OCI-LY7 (cell line): ENCODE measurements at regions not wholly inside any gene's neighbourhood (a gene's known extent, or its start where the extent isn't known, plus 50 kb on each side); places are given as distances from the start of the nearest gene placed in this dataset.

Source experiments
- BruUV-seq: library from RNA; stranded (reverse); fragments of 400-500 nt; replicated peaks from 2 replicates; lab custom pipeline; 2021; lab: Mats Ljungman, UMichigan
- CTCF ChIA-PET: fragments of 300-600 bp; sonication (Branson Sonifier 250); formaldehyde crosslinking; loops from one replicate; lab custom pipeline; 2022; ENCODE audit warnings: antibody characterized with exemption; ENCODE audit not compliant: unreplicated experiment; lab: Charles Lee
- POLR2A ChIA-PET: fragments of 300-600 bp; sonication (Branson Sonifier 250); formaldehyde crosslinking; loops from one replicate; lab custom pipeline; 2022; ENCODE audit warnings: antibody characterized with exemption; lab: Charles Lee
- DNase-seq: peaks from one replicate; pipeline ENCODE4 v3.0.0-alpha.2; 2015; ENCODE audit warnings: low spot score
- H2AFZ ChIP-seq: fragments of 200-600 bp; sonication (generic), shearing (Covaris generic); 2 replicates; pipeline ENCODE4 v1.6.1; 2014; ENCODE audit warnings: mild to moderate bottlenecking, antibody characterized with exemption, low read length, moderate library complexity
- H3K27ac ChIP-seq: fragments of 200-600 bp; sonication (generic); 2 replicates; pipeline ENCODE4 v1.5.1; 2014; ENCODE audit warnings: mixed run types, low read depth, mild to moderate bottlenecking, moderate library complexity, low read length, inconsistent platforms; ENCODE audit not compliant: poor library complexity, severe bottlenecking
- H3K36me3 ChIP-seq: fragments of 200-600 bp; sonication (generic); 2 replicates; pipeline ENCODE4 v1.6.1; 2014; ENCODE audit warnings: mild to moderate bottlenecking, antibody characterized with exemption, low read length, moderate library complexity, mixed read lengths; ENCODE audit not compliant: insufficient read depth
- H3K4me1 ChIP-seq: fragments of 200-600 bp; sonication (generic); 2 replicates; pipeline ENCODE4 v1.5.1; 2014; ENCODE audit warnings: mild to moderate bottlenecking, low read length; ENCODE audit not compliant: insufficient read depth, poor library complexity, severe bottlenecking
- H3K4me2 ChIP-seq: fragments of 200-600 bp; sonication (generic); 2 replicates; pipeline ENCODE4 v1.6.1; 2014; ENCODE audit warnings: mild to moderate bottlenecking, low read length
- H3K4me3 ChIP-seq: fragments of 200-600 bp; sonication (generic); 2 replicates; pipeline ENCODE4 v1.5.1; 2014; ENCODE audit warnings: mild to moderate bottlenecking, low read depth, low read length; ENCODE audit not compliant: poor library complexity, severe bottlenecking
- H3K79me2 ChIP-seq: fragments of 200-600 bp; sonication (generic); 2 replicates; pipeline ENCODE4 v1.6.1; 2016; ENCODE audit warnings: low read depth, mild to moderate bottlenecking, low read length, moderate library complexity, mixed read lengths; ENCODE audit not compliant: insufficient read depth
- H3K9me2 ChIP-seq: fragments of 200-600 bp; sonication (generic); 2 replicates; pipeline ENCODE4 v1.6.1; 2016; ENCODE audit warnings: mild to moderate bottlenecking, low read length, mixed read lengths; ENCODE audit not compliant: insufficient read depth
- H3K9me3 ChIP-seq: fragments of 200-600 bp; sonication (generic); 2 replicates; pipeline ENCODE4 v1.6.1; 2014; ENCODE audit warnings: mild to moderate bottlenecking, mixed run types, low read length, mixed read lengths
- H4K20me1 ChIP-seq: fragments of 200-600 bp; sonication (generic); 2 replicates; pipeline ENCODE4 v1.6.1; 2014; ENCODE audit warnings: mild to moderate bottlenecking, antibody characterized with exemption, low read length, moderate library complexity, mixed read lengths; ENCODE audit not compliant: insufficient read depth
- CTCF ChIP-seq: fragments of 200-600 bp; sonication (generic); conservative IDR thresholded peaks from 2 replicates; pipeline ENCODE4 v1.5.1; 2014; ENCODE audit warnings: mild to moderate bottlenecking, antibody characterized with exemption, low read length, moderate library complexity, mixed read lengths
- EZH2phosphoT487 ChIP-seq: fragments of 200-600 bp; sonication (generic); IDR thresholded peaks from 2 replicates; pipeline ENCODE4 v1.6.1; 2018; ENCODE audit warnings: low read depth, borderline replicate concordance, mild to moderate bottlenecking, mixed run types, antibody characterized with exemption, low read length, moderate library complexity, mixed read lengths
- intact Hi-C: fragments of 100-400 bp; cut with micrococcal nuclease; formaldehyde crosslinking; loops from one replicate; pipeline ENCODE4 v1.10.0; 2022; ENCODE audit not compliant: unreplicated experiment

- Histone ChIP-seq H3K9me2 (no peaks in the 10 kb centered on the region), H3K36me3 (no peaks in the 10 kb centered on the region), H3K27ac (no peak overlapping the region), H3K4me1 (no peaks in the 10 kb centered on the region), H3K4me2 (no peak overlapping the region), H3K9me3 (no peaks in the 10 kb centered on the region), H3K4me3 (no peak overlapping the region), H3K79me2 (no peaks in the 10 kb centered on the region), H2AFZ (no peak overlapping the region), H4K20me1 (no peaks in the 10 kb centered on the region)
- BruUV-seq: no TSS peak
- intact Hi-C loops: no loop called here
- CTCF ChIA-PET: no interaction called here
- TF ChIP-seq EZH2phosphoT487: no peak
- no peak for TF ChIP-seq CTCF
- POLR2A ChIA-PET: interaction anchor here (1.3 kb wide), 1 partner anchor 8 kb away, joined by 4 read pairs; no protein-coding TSS in a partner anchor
- DNase-seq: no peak
Measured at GRCh38 chr6:50952092-50952907, 133.6 kb downstream of the TFAP2B start.

GRCh38 chr6:50956014-50956413 is 137.3 kb downstream of the TFAP2B start:
- no peaks in the 10 kb centered on the region for H3K36me3 ChIP-seq
- H2AFZ ChIP-seq: no peak overlapping the region
- no TSS peak for BruUV-seq
- DNase-seq: no peak
- POLR2A ChIA-PET: no interaction called here
- H3K79me2 ChIP-seq: no peaks in the 10 kb centered on the region
- H3K27ac ChIP-seq: no peak overlapping the region
- TF ChIP-seq EZH2phosphoT487 (no peak), CTCF (no peak)
- H3K4me2 ChIP-seq: no peak overlapping the region
- H3K4me1 ChIP-seq: no peaks in the 10 kb centered on the region
- H3K9me2 ChIP-seq: no peaks in the 10 kb centered on the region
- intact Hi-C loops: no loop called here
- no peaks in the 10 kb centered on the region for H3K9me3 ChIP-seq
- H3K4me3 ChIP-seq: no peak overlapping the region
- H4K20me1 ChIP-seq: no peaks in the 10 kb centered on the region
- CTCF ChIA-PET: no interaction called here

- Histone ChIP-seq H3K9me2 (no peaks in the 10 kb centered on the region), H3K4me3 (no peak overlapping the region), H3K4me2 (no peak overlapping the region), H3K9me3 (no peaks in the 10 kb centered on the region), H3K4me1 (peaks cover 10% of the 10 kb centered on the region), H4K20me1 (no peaks in the 10 kb centered on the region), H3K79me2 (no peaks in the 10 kb centered on the region), H3K36me3 (no peaks in the 10 kb centered on the region), H2AFZ (no peak overlapping the region), H3K27ac (no peak overlapping the region)
- no TSS peak for BruUV-seq
- TF ChIP-seq EZH2phosphoT487 (no peak), CTCF (no peak)
- intact Hi-C loops: no loop called here
- ChIA-PET CTCF (no interaction called here), POLR2A (interaction anchor here (1.5 to 1.8 kb wide), 2 partner anchors 8 to 11 kb away, joined by 3 read pairs; no protein-coding TSS in a partner anchor)
- DNase-seq: no peak
Measured at GRCh38 chr6:50958148-50958697, 139.6 kb downstream of the TFAP2B start.
